IMR-90 (cell line): ENCODE measurements at regions not wholly inside any gene's neighbourhood (a gene's known extent, or its start where the extent isn't known, plus 50 kb on each side); places are given as distances from the start of the nearest gene placed in this dataset.

ENCODE experiments used
- ATAC-seq: fragments of 200-7000 bp; cut with Tn5 transposase; 2 replicates; pipeline ENCODE4 v1.9.1; 2020; ENCODE audit warnings: low read depth, mild to moderate bottlenecking, moderate library complexity
- BruUV-seq: library from RNA; stranded (reverse); fragments of 400-500 nt; replicated peaks from 2 replicates; lab custom pipeline; 2021; lab: Mats Ljungman, UMichigan
- CTCF ChIA-PET: fragments of 300-600 bp; formaldehyde crosslinking; extraction: SDS; loops from one replicate; lab custom pipeline; 2021; ENCODE audit warnings: antibody characterized with exemption; lab: Yijun Ruan, JAX
- POLR2A ChIA-PET: fragments of 300-600 bp; sonication (Branson Sonifier 250); formaldehyde crosslinking; loops from one replicate; lab custom pipeline; 2022; ENCODE audit warnings: antibody characterized with exemption; ENCODE audit not compliant: unreplicated experiment; lab: Charles Lee
- DNase-seq: peaks from one replicate; pipeline ENCODE4 v3.0.0; 2013
- H2AFZ ChIP-seq: replicated peaks from 2 replicates; pipeline ENCODE3; 2013; ENCODE audit warnings: low read length, mild to moderate bottlenecking; ENCODE audit not compliant: poor library complexity
- H2AK5ac ChIP-seq: 2 replicates; pipeline ENCODE4 v1.6.1; 2013; ENCODE audit warnings: low read depth, low read length, inconsistent platforms
- H2AK9ac ChIP-seq: replicated peaks from 2 replicates; pipeline ENCODE3; 2013; ENCODE audit warnings: mild to moderate bottlenecking, low read depth, low read length, moderate library complexity; ENCODE audit not compliant: poor library complexity
- H2BK120ac ChIP-seq: 2 replicates; pipeline ENCODE4 v1.6.1; 2013; ENCODE audit warnings: low read depth, low read length, inconsistent platforms
- H2BK15ac ChIP-seq: 3 replicates; pipeline ENCODE4 v1.6.1; 2013; ENCODE audit warnings: low read depth, low read length, inconsistent platforms
- H2BK20ac ChIP-seq: 2 replicates; pipeline ENCODE4 v1.6.1; 2013; ENCODE audit warnings: low read depth, mild to moderate bottlenecking, inconsistent platforms, low read length, moderate library complexity
- H2BK5ac ChIP-seq: 2 replicates; pipeline ENCODE4 v1.6.1; 2013; ENCODE audit warnings: mild to moderate bottlenecking, low read depth, low read length, inconsistent platforms; ENCODE audit not compliant: poor library complexity, severe bottlenecking
- H3K14ac ChIP-seq: replicated peaks from 2 replicates; pipeline ENCODE4 v1.6.1; 2013; ENCODE audit warnings: low read depth, low read length, inconsistent platforms
- H3K18ac ChIP-seq: 2 replicates; pipeline ENCODE4 v1.6.1; 2013; ENCODE audit warnings: low read depth, low read length, control low read depth
- H3K23ac ChIP-seq: 2 replicates; pipeline ENCODE4 v1.6.1; 2013; ENCODE audit warnings: low read depth, low read length, inconsistent platforms
- H3K27ac ChIP-seq: 2 replicates; pipeline ENCODE4 v1.5.1; 2013; ENCODE audit warnings: mild to moderate bottlenecking, control low read depth, low read length; ENCODE audit not compliant: insufficient read depth
- H3K27me3 ChIP-seq: 2 replicates; pipeline ENCODE4 v1.6.1; 2013; ENCODE audit warnings: low read length; ENCODE audit not compliant: control insufficient read depth, insufficient read depth
- H3K36me3 ChIP-seq: 2 replicates; pipeline ENCODE4 v1.6.1; 2013; ENCODE audit warnings: low read length, mixed read lengths; ENCODE audit not compliant: control insufficient read depth, insufficient read depth
- H3K4ac ChIP-seq: 2 replicates; pipeline ENCODE4 v1.6.1; 2013; ENCODE audit warnings: low read depth, low read length, inconsistent platforms
- H3K4me1 ChIP-seq: 2 replicates; pipeline ENCODE4 v1.6.1; 2013; ENCODE audit warnings: low read length, mixed read lengths; ENCODE audit not compliant: control insufficient read depth, insufficient read depth
- H3K4me2 ChIP-seq: 2 replicates; pipeline ENCODE4 v1.6.1; 2013; ENCODE audit warnings: low read depth, mild to moderate bottlenecking, control low read depth, low read length, moderate library complexity
- H3K4me3 ChIP-seq: 2 replicates; pipeline ENCODE4 v1.5.1; 2013; ENCODE audit warnings: low read depth, mild to moderate bottlenecking, control low read depth, low read length, moderate library complexity; ENCODE audit not compliant: insufficient read depth
- H3K56ac ChIP-seq: 2 replicates; pipeline ENCODE4 v1.6.1; 2013; ENCODE audit warnings: low read length, inconsistent platforms; ENCODE audit not compliant: insufficient read depth; ENCODE audit errors: extremely low read depth
- H3K79me1 ChIP-seq, 2 experiments: 2 replicates each; pipeline ENCODE4 v1.6.1; 2013; ENCODE audit warnings: low read length in 2 of 2, inconsistent platforms in 1 of 2, low read depth in 1 of 2
- H3K9ac ChIP-seq: 2 replicates; pipeline ENCODE4 v1.6.1; 2013; ENCODE audit warnings: low read depth, low read length, control low read depth
- H3K9me1 ChIP-seq: 2 replicates; pipeline ENCODE4 v1.6.1; 2013; ENCODE audit warnings: low read length, inconsistent platforms; ENCODE audit not compliant: insufficient read depth
- H3K9me3 ChIP-seq: 2 replicates; pipeline ENCODE4 v1.6.1; 2013; ENCODE audit warnings: low read length; ENCODE audit not compliant: control insufficient read depth, insufficient read depth
- H4K20me1 ChIP-seq: 2 replicates; pipeline ENCODE4 v1.6.1; 2013; ENCODE audit warnings: low read length, inconsistent platforms; ENCODE audit not compliant: insufficient read depth
- H4K5ac ChIP-seq: 2 replicates; pipeline ENCODE4 v1.6.1; 2013; ENCODE audit warnings: mild to moderate bottlenecking, low read depth, low read length, control low read depth
- H4K8ac ChIP-seq, 2 experiments: 2 replicates each; pipeline ENCODE4 v1.6.1; 2013; ENCODE audit warnings: low read depth in 2 of 2, low read length in 2 of 2, control low read depth in 1 of 2, inconsistent platforms in 1 of 2
- H4K91ac ChIP-seq: 2 replicates; pipeline ENCODE4 v1.6.1; 2013; ENCODE audit warnings: low read depth, low read length, inconsistent platforms; ENCODE audit not compliant: insufficient read depth
- BHLHE40 ChIP-seq: fragments of 150-350 bp; IDR thresholded peaks from 2 replicates; pipeline ENCODE4 v1.6.1; 2016; ENCODE audit warnings: mild to moderate bottlenecking, low read depth, low read length
- FOS ChIP-seq: fragments of 150-350 bp; IDR thresholded peaks from 2 replicates; pipeline ENCODE4 v1.6.1; 2016; ENCODE audit warnings: low read depth, low read length
- MAFK ChIP-seq: IDR thresholded peaks from 2 replicates; pipeline ENCODE4 v1.6.1; 2012; ENCODE audit warnings: low read depth, low read length, improper control_type of control experiment
- MAZ ChIP-seq: IDR thresholded peaks from 2 replicates; pipeline ENCODE4 v1.6.1; 2012; ENCODE audit warnings: low read depth, mild to moderate bottlenecking, low read length, improper control_type of control experiment, moderate library complexity, borderline replicate concordance
- MXI1 ChIP-seq: IDR thresholded peaks from 2 replicates; pipeline ENCODE4 v1.6.1; 2012; ENCODE audit warnings: low read depth, mild to moderate bottlenecking, low read length, moderate library complexity, borderline replicate concordance
- POLR2A ChIP-seq: IDR thresholded peaks from 2 replicates; pipeline ENCODE4 v1.6.1; 2012; ENCODE audit warnings: mild to moderate bottlenecking, low read depth, low read length
- RCOR1 ChIP-seq: IDR thresholded peaks from 2 replicates; pipeline ENCODE4 v1.6.1; 2012; ENCODE audit warnings: mild to moderate bottlenecking, low read length, improper control_type of control experiment; ENCODE audit not compliant: insufficient replicate concordance
- WGBS, 2 experiments: methylation state at CpG; one replicate each; pipeline versions ENCODE4 v1.1.5 to v1.1.7; 2013; ENCODE audit warnings: missing lambda C conversion rate in 2 of 2; ENCODE audit not compliant: insufficient read length in 1 of 2; ENCODE audit errors: extremely low coverage in 2 of 2; 5-methylcytosine and 5-hydroxymethylcytosine counted together
- dilution Hi-C: fragments of 300-500 bp; cut with HindIII; formaldehyde crosslinking; loops from one replicate; pipeline ENCODE4 v1.14.3; 2018; ENCODE audit warnings: low sequenced_read_pairs; ENCODE audit not compliant: unreplicated experiment
- in situ Hi-C: fragments of 300-500 bp; cut with MboI; formaldehyde crosslinking; loops from 3 replicates; pipeline ENCODE4 v1.14.3; 2019; ENCODE audit warnings: low sequenced_read_pairs, inconsistent platforms, mixed read lengths
- intact Hi-C: fragments of 100-400 bp; cut with micrococcal nuclease; formaldehyde crosslinking; loops from 2 replicates; pipeline ENCODE4 v1.10.0; 2022
- TF ChIP-seq, protein P1 (sequence below): fragments of 150-350 bp; IDR thresholded peaks from 2 replicates; pipeline ENCODE4 v1.6.1; 2017; ENCODE audit warnings: mild to moderate bottlenecking, antibody characterized with exemption, low read length, low read depth

DNA sequence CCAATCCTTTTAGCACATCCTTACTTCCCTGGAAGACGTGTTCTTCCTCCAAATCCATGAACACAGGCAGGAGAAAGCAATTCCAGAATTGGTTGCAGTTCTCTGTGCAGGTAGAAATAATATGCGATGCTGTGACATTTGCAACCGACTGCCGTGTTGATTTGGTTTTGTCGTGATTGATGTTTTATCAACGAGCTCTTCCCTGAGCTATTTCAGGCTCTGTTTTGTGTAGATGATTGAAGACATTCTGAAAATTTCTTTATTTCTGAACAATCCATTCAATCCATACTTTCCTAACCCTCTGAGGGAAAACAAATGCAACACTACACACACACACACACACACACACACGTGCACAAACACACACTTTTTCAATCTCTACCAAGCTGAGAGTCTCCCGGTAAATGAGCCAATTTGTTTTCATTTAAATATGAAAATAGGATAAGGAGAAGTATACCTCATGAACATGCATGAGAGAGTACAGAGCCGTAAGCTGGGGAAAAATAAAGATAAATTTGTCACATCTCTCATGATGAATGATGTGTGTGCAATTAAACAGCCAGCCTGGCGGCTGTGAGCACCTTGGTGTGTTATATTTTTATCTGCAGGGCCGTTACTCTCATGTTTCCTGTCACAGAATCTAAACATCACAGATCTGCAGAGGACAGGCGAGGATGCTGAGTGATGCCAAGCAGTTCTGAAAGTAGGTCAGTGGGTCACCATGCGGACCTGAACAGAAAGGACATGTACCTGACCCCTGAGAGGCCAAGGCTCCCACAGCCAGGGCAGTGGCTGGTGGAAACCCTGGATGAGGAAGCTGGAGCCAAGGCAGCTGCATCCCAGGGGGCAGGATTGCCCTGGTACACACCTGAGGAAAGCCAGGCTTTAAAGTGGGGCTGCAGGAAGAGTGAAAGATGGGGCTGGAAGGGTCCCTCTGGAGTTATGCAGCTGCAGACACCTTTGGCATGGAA is 64.8 kb downstream of the PDCL3 start:
- H2AK9ac ChIP-seq = no peak overlapping the region
- H3K4ac ChIP-seq = no peak overlapping the region
- H3K14ac ChIP-seq = no peak overlapping the region
- no peak overlapping the region for H2AFZ ChIP-seq
- no peak overlapping the region for H2AK5ac ChIP-seq
- WGBS, 2 experiments = 40% methylated on average over 1 of the region's 13 CpGs; no CpG with 5 or more reads in 1 of the 2 experiments
- no peaks in the 10 kb centered on the region for H3K4me1 ChIP-seq
- H4K8ac ChIP-seq = no peak overlapping the region
- H2BK15ac ChIP-seq = no peak overlapping the region
- no peak overlapping the region for H2BK120ac ChIP-seq
- ChIA-PET POLR2A (no interaction called here), CTCF (interaction anchor here (0.6 kb wide), 1 partner anchor 10 kb away, joined by 3 read pairs; no protein-coding TSS in a partner anchor)
- no peaks in the 10 kb centered on the region for H3K9me3 ChIP-seq
- ATAC-seq = no peak
- no peaks in the 10 kb centered on the region for H3K9me1 ChIP-seq
- H3K4me2 ChIP-seq = no peak overlapping the region
- no peak overlapping the region for H2BK20ac ChIP-seq
- H4K20me1 ChIP-seq = no peaks in the 10 kb centered on the region
- no peak overlapping the region for H3K56ac ChIP-seq
- H3K18ac ChIP-seq = no peak overlapping the region
- no peak overlapping the region for H4K5ac ChIP-seq
- no peak for DNase-seq
- H3K4me3 ChIP-seq = no peak overlapping the region
- no peaks in the 10 kb centered on the region for H3K79me1 ChIP-seq
- H3K23ac ChIP-seq = no peak overlapping the region
- dilution Hi-C loops = no loop called here
- peaks cover 64% of the 10 kb centered on the region for H3K27me3 ChIP-seq
- H3K27ac ChIP-seq = no peak overlapping the region
- in situ Hi-C loops = no loop called here
- H3K9ac ChIP-seq = no peak overlapping the region
- TF ChIP-seq BHLHE40 = no peak
- TF ChIP-seq POLR2A = no peak
- TF ChIP-seq MXI1 = no peak
- no peak for TF ChIP-seq MAFK
- TF ChIP-seq, protein P1, sequence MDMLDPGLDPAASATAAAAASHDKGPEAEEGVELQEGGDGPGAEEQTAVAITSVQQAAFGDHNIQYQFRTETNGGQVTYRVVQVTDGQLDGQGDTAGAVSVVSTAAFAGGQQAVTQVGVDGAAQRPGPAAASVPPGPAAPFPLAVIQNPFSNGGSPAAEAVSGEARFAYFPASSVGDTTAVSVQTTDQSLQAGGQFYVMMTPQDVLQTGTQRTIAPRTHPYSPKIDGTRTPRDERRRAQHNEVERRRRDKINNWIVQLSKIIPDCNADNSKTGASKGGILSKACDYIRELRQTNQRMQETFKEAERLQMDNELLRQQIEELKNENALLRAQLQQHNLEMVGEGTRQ = no peak
- no peak for TF ChIP-seq MAZ
- no peak for TF ChIP-seq RCOR1
- TF ChIP-seq FOS = no peak
- H4K91ac ChIP-seq = no peak overlapping the region
- intact Hi-C loops = no loop called here
- no TSS peak for BruUV-seq
- H2BK5ac ChIP-seq = no peak overlapping the region
- H3K36me3 ChIP-seq = no peaks in the 10 kb centered on the region
